ENCODE measurements at regions not wholly inside any gene's neighbourhood (a gene's known extent, or its start where the extent isn't known, plus 50 kb on each side); places are given as distances from the start of the nearest gene placed in this dataset.

DNA sequence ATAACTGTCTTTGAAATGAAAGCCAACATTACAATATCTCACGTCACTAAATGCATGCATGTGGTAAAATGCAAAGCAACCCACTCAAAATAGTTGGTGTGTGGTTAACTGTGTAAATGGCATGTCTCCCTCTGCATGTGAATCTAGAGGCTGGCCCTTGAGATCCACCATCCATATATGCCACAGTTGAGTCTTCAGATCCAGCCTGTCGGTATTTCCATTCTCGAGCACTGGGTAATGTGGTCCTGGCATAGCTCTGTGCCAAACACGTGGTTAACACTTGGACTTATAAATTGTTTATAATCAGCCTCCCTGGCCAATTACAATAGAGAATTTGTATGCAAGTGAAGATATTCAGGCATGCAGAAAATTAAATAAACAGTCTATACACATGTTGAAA lies 90.3 kb downstream of the LYZL1 start:
- no peak for TF ChIP-seq POLR2A (IDR thresholded peaks at IDR 0.05; ENCODE audit: low read length)
- no peak for TF ChIP-seq GATA1 (IDR thresholded peaks at IDR 0.05; ENCODE audit: low read depth, low read length)

Measured in erythroblast (primary cell).